GM10266 (cell line): ENCODE measurements at regions not wholly inside any gene's neighbourhood (a gene's known extent, or its start where the extent isn't known, plus 50 kb on each side); places are given as distances from the start of the nearest gene placed in this dataset.

Experiments
- DNase-seq: peaks from one replicate; pipeline ENCODE4 v3.0.0; 2012; ENCODE audit errors: extremely low spot score
- CTCF ChIP-seq: IDR thresholded peaks from 2 replicates; pipeline ENCODE4 v1.5.1; 2012; ENCODE audit warnings: mild to moderate bottlenecking, low read depth; ENCODE audit not compliant: control insufficient read depth, insufficient read depth; ENCODE audit errors: missing control alignments

- TF ChIP-seq CTCF: no peak
- no peak for DNase-seq
These were observed 590.4 kb downstream of the PRELID2 start for GRCh38 chr5:145244788-145245187.

GRCh38 chr5:145244251-145244650, 590.9 kb downstream of the PRELID2 start:
- TF ChIP-seq CTCF: no peak
- DNase-seq: no peak

GRCh38 chr5:145243016-145243415, 592.1 kb downstream of the PRELID2 start:
- DNase-seq: no peak
- no peak for TF ChIP-seq CTCF

GRCh38 chr5:145242551-145242950, 592.6 kb downstream of the PRELID2 start:
- no peak for TF ChIP-seq CTCF
- no peak for DNase-seq

GRCh38 chr5:145237843-145238242, 597.3 kb downstream of the PRELID2 start:
- TF ChIP-seq CTCF: peak; percentile 55
- peak; percentile 22 for DNase-seq

- DNase-seq: no peak
- no peak for TF ChIP-seq CTCF
These were observed 598.2 kb downstream of the PRELID2 start for GRCh38 chr5:145236983-145237382.

GRCh38 chr5:145236127-145236526, 599.0 kb downstream of the PRELID2 start:
- no peak for DNase-seq
- TF ChIP-seq CTCF: no peak
